ENCODE measurements at regions not wholly inside any gene's neighbourhood (a gene's known extent, or its start where the extent isn't known, plus 50 kb on each side); places are given as distances from the start of the nearest gene placed in this dataset.

DNA sequence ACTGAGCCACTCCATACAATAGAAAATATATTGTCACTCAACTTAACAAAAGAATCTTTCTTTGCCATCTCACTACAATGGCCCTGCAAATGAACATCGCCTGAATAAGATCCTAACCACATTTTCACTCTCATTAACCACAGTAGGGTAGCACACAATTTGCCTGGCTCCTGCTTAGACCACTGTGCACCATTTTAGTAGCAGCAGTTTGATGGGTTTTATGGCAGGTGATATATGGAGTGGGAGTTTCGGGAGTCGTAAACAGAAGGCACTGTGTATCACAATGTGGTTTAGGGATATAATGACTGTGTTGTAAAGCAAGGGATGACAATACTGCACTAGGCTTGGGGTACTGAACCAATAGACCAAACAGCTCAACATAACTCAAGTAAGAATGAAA, 617.4 kb downstream of the BCL11A start:
- Mint-ChIP-seq H3K36me3 (no peaks in the 10 kb centered on the region), H3K9me3 (peaks cover 3% of the 10 kb centered on the region), H3K27ac (no peak overlapping the region), H3K4me3 (no peak overlapping the region), H3K27me3 (no peaks in the 10 kb centered on the region), H3K4me1 (ENCODE audit: low read depth) (no peaks in the 10 kb centered on the region)
- ChIA-PET POLR2A (no interaction called here), CTCF (no interaction called here)
- intact Hi-C loops (cut with micrococcal nuclease) = no loop called here
- DNase-seq = no peak

DNA sequence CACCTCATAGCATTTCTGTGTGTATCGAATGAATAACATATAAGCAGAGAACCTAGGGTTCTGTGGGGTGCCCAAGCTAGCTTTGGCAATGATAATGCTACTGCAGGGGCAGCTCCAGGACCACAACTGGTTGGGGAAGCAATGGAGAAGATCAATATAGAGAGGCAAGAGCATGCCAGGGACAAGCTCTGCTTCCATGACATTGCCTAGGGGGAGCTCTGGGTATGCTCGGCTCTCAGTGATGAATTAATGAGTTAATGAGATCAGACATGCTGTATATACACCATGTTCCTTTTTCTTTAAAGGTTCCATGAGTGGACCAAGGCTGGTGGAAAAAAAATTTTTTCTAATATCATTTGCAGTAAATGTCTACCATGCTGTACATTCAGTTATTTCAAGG, 618.4 kb downstream of the BCL11A start:
- Mint-ChIP-seq H3K27ac (no peak overlapping the region), H3K9me3 (peaks cover 3% of the 10 kb centered on the region), H3K4me1 (ENCODE audit: low read depth) (no peaks in the 10 kb centered on the region), H3K36me3 (no peaks in the 10 kb centered on the region), H3K4me3 (no peak overlapping the region), H3K27me3 (no peaks in the 10 kb centered on the region)
- no peak for DNase-seq
- ChIA-PET POLR2A (no interaction called here), CTCF (no interaction called here)
- intact Hi-C loops (cut with micrococcal nuclease) = no loop called here

DNA sequence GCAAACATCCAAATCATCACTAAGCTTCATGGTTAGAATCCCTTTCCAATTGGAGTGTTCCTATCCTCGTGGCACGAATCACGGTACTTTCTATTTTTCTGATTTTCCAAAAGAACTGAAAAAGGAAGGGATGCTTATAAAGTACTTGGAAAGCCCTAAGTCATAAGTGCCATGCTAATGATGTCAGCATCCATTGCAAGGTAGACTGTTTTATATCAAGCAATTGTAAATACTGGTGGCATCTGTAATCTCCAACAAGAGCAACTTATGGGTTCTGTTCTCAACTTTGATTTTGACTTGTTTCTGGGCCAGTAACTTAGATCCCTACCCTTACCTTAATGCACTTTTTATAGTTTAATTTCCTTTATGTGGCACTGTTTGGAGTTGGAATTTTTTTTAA, 619.5 kb downstream of the BCL11A start:
- intact Hi-C loops (cut with micrococcal nuclease) = no loop called here
- Mint-ChIP-seq H3K9me3 (peaks cover 3% of the 10 kb centered on the region), H3K36me3 (no peaks in the 10 kb centered on the region), H3K4me1 (ENCODE audit: low read depth) (no peaks in the 10 kb centered on the region), H3K27me3 (no peaks in the 10 kb centered on the region), H3K27ac (no peak overlapping the region), H3K4me3 (no peak overlapping the region)
- POLR2A ChIA-PET = no interaction called here
- DNase-seq = no peak
- CTCF ChIA-PET = no interaction called here

DNA sequence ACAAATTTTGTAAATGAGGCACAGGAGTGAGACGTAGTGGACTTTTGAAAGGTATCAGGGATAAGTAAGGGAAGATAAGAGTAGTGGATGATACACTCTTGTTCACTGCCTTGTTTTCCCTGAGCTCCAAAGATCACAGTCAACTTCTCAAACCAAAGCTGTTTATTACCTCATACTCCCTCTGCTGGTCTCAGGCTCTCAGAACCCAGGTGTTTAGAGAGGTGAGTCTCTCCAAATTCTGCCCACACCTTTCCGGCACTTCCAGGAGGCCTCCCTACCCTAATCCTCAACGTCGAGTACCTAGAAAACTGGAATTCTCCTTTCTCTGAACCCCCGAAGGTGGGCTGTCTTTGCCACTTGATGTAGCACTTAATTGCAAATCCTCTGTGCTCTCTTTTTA, 621.1 kb downstream of the BCL11A start:
- intact Hi-C loops (cut with micrococcal nuclease) = no loop called here
- Mint-ChIP-seq H3K4me1 (ENCODE audit: low read depth) (no peaks in the 10 kb centered on the region), H3K27ac (no peak overlapping the region), H3K27me3 (no peaks in the 10 kb centered on the region), H3K36me3 (no peaks in the 10 kb centered on the region), H3K4me3 (no peak overlapping the region), H3K9me3 (peaks cover 3% of the 10 kb centered on the region)
- DNase-seq = no peak
- POLR2A ChIA-PET = no interaction called here
- CTCF ChIA-PET = no interaction called here

DNA sequence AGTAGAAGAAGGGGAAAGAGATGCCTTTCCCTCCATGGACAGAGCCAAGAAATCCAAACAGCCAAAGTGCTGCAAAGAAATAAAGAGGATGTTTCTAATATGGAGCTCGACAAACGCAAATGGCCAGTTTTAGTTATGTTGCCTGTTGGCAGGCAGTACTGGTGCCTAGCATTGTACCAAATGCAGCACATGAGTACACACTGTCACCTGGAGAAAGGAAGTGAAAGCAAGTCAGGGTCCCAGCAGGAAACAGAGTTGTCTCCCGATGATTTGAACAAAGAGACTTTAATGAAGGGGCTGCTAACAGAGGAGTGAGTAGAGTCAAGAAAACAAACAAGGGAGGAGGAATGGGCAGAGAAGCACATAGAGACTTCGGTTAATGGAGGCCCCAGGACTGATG, 623.0 kb downstream of the BCL11A start:
- Mint-ChIP-seq H3K9me3 (peaks cover 3% of the 10 kb centered on the region), H3K27me3 (no peaks in the 10 kb centered on the region), H3K27ac (no peak overlapping the region), H3K36me3 (no peaks in the 10 kb centered on the region), H3K4me1 (ENCODE audit: low read depth) (no peaks in the 10 kb centered on the region), H3K4me3 (no peak overlapping the region)
- ChIA-PET CTCF (no interaction called here), POLR2A (no interaction called here)
- intact Hi-C loops (cut with micrococcal nuclease) = no loop called here
- no peak for DNase-seq

- Mint-ChIP-seq H3K9me3 (peaks cover 3% of the 10 kb centered on the region), H3K27ac (no peak overlapping the region), H3K4me3 (no peak overlapping the region), H3K36me3 (no peaks in the 10 kb centered on the region), H3K27me3 (no peaks in the 10 kb centered on the region), H3K4me1 (ENCODE audit: low read depth) (no peaks in the 10 kb centered on the region)
- intact Hi-C loops (cut with micrococcal nuclease) = no loop called here
- DNase-seq = no peak
- POLR2A ChIA-PET = no interaction called here
- CTCF ChIA-PET = no interaction called here
Observed at GRCh38 chr2:59926731-59927130, 626.7 kb downstream of the BCL11A start.

DNA sequence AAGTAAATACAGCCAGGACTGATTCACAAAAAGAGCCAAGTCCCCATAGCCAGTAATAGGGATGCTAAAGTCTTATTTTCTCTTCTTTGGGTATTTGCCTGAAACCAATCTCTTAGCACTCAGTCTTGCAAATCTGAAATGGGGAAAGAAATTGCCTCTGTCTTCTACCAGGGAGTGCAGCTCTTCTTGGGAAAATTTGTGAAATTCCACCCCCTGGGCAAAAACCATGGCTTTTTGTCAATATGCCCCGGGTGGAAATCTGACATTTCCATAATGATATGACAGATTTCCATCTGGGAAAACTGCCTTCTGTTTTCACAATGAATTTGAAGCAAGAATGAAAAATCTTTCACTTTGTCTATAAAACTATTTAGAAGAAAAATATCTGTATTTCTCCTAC, 628.1 kb downstream of the BCL11A start:
- intact Hi-C loops (cut with micrococcal nuclease) = no loop called here
- no peaks in the 10 kb centered on the region for H3K27me3 Mint-ChIP-seq
- no peaks in the 10 kb centered on the region for H3K4me1 Mint-ChIP-seq (ENCODE audit: low read depth)

GRCh38 chr2:59924346-59924745, 629.1 kb downstream of the BCL11A start:
- no peaks in the 10 kb centered on the region for H3K9me3 Mint-ChIP-seq
- H3K36me3 Mint-ChIP-seq = no peaks in the 10 kb centered on the region
- intact Hi-C loops (cut with micrococcal nuclease) = no loop called here
- H3K27ac Mint-ChIP-seq = no peak overlapping the region
- no peak overlapping the region for H3K4me3 Mint-ChIP-seq
- DNase-seq = no peak
- POLR2A ChIA-PET = no interaction called here
- H3K4me1 Mint-ChIP-seq (ENCODE audit: low read depth) = no peaks in the 10 kb centered on the region
- CTCF ChIA-PET = no interaction called here
- no peaks in the 10 kb centered on the region for H3K27me3 Mint-ChIP-seq

More for the DNA sequence above, 628.1 kb downstream of the BCL11A start:
- H3K36me3 Mint-ChIP-seq = no peaks in the 10 kb centered on the region
- CTCF ChIA-PET = no interaction called here
- H3K27ac Mint-ChIP-seq = no peak overlapping the region
- no peaks in the 10 kb centered on the region for H3K9me3 Mint-ChIP-seq
- DNase-seq = no peak
- POLR2A ChIA-PET = no interaction called here
- H3K4me3 Mint-ChIP-seq = no peak overlapping the region

DNA sequence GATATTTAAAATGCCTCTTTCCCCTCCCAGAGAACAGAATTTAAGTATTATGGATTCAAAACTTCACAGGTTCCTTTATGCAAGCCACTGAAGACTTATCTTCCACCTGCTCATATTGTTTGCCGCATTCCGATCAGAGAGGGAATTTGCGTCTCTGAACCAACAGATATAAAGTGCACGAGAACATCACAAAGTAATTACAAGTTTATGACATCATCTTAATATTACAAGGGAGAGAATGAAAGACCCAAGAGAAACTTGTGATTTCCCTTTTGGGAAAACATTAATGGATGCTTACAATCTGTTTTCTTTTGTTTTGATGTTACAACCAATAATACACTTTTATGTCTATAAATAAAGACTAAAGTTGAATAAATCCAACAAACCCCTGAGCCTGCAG, 631.0 kb downstream of the BCL11A start:
- Mint-ChIP-seq H3K9me3 (no peaks in the 10 kb centered on the region), H3K27ac (no peak overlapping the region), H3K27me3 (no peaks in the 10 kb centered on the region), H3K36me3 (no peaks in the 10 kb centered on the region), H3K4me1 (ENCODE audit: low read depth) (no peaks in the 10 kb centered on the region), H3K4me3 (no peak overlapping the region)
- intact Hi-C loops (cut with micrococcal nuclease) = no loop called here
- ChIA-PET POLR2A (no interaction called here), CTCF (no interaction called here)
- no peak for DNase-seq

DNA sequence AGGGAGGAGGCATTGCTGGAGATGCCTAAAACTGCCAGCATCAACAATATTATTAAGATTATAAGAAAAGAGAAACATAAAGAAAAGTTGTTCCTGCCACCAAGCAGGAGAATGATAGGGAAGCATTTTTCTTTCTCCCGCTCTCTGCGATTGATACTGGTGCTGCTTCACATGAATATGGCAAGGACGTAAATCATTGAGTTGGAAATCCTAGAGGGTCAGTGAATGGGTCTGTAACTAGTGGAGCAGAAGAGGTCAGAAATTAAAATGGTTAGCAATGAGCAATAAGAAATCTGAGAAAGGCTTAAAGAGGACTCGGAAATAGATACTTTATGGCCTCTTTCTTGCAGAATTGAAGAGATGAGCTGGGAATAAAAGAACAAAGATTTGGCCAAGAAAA, 631.7 kb downstream of the BCL11A start:
- no peak for DNase-seq
- no peaks in the 10 kb centered on the region for H3K27me3 Mint-ChIP-seq
- intact Hi-C loops (cut with micrococcal nuclease) = no loop called here
- no peaks in the 10 kb centered on the region for H3K9me3 Mint-ChIP-seq
- no peaks in the 10 kb centered on the region for H3K36me3 Mint-ChIP-seq
- no peaks in the 10 kb centered on the region for H3K4me1 Mint-ChIP-seq (ENCODE audit: low read depth)
- no peak overlapping the region for H3K4me3 Mint-ChIP-seq
- H3K27ac Mint-ChIP-seq = no peak overlapping the region
- ChIA-PET CTCF (no interaction called here), POLR2A (no interaction called here)

- CTCF ChIA-PET = no interaction called here
- no peak for DNase-seq
- H3K4me1 Mint-ChIP-seq (ENCODE audit: low read depth) = no peaks in the 10 kb centered on the region
- intact Hi-C loops (cut with micrococcal nuclease) = no loop called here
- H3K27me3 Mint-ChIP-seq = no peaks in the 10 kb centered on the region
- no peak overlapping the region for H3K27ac Mint-ChIP-seq
- H3K4me3 Mint-ChIP-seq = no peak overlapping the region
- POLR2A ChIA-PET = no interaction called here
- no peaks in the 10 kb centered on the region for H3K9me3 Mint-ChIP-seq
- H3K36me3 Mint-ChIP-seq = no peaks in the 10 kb centered on the region
Observed at GRCh38 chr2:59920961-59921360, 632.5 kb downstream of the BCL11A start.

DNA sequence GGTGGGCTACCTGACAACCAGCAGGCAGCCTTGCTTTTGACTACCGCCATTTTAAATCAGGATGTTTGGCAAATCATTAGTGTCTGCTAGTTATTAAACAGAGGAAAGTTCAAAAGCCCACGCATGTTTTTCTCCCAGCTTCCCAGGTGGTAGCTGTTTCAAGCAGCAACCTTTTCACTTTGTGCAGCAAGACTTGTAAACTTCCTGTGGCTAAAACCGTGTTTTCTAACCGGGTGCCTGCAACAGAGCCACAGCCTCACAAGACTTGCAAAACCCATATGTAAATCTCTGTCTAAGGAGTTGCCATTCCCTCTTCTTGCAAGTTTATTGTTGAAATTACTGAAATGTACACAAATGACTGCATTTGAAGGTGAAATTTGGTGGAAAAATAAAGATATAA, 633.1 kb downstream of the BCL11A start:
- Mint-ChIP-seq H3K27ac (no peak overlapping the region), H3K27me3 (no peaks in the 10 kb centered on the region), H3K36me3 (no peaks in the 10 kb centered on the region), H3K4me1 (ENCODE audit: low read depth) (no peaks in the 10 kb centered on the region), H3K4me3 (no peak overlapping the region), H3K9me3 (no peaks in the 10 kb centered on the region)
- DNase-seq = no peak
- ChIA-PET POLR2A (no interaction called here), CTCF (no interaction called here)
- intact Hi-C loops (cut with micrococcal nuclease) = no loop called here

- POLR2A ChIA-PET = no interaction called here
- Mint-ChIP-seq H3K36me3 (no peaks in the 10 kb centered on the region), H3K4me3 (no peak overlapping the region), H3K4me1 (ENCODE audit: low read depth) (no peaks in the 10 kb centered on the region), H3K27me3 (no peaks in the 10 kb centered on the region), H3K9me3 (no peaks in the 10 kb centered on the region), H3K27ac (no peak overlapping the region)
- intact Hi-C loops (cut with micrococcal nuclease) = no loop called here
- CTCF ChIA-PET = no interaction called here
- DNase-seq = no peak
Observed at GRCh38 chr2:59919579-59919978, 633.9 kb downstream of the BCL11A start.

GRCh38 chr2:59912042-59912441, 641.4 kb downstream of the BCL11A start:
- Mint-ChIP-seq H3K27me3 (no peaks in the 10 kb centered on the region), H3K4me1 (ENCODE audit: low read depth) (peaks cover 5% of the 10 kb centered on the region), H3K4me3 (no peak overlapping the region), H3K36me3 (no peaks in the 10 kb centered on the region), H3K27ac (no peak overlapping the region), H3K9me3 (no peaks in the 10 kb centered on the region)
- ChIA-PET CTCF (no interaction called here), POLR2A (no interaction called here)
- intact Hi-C loops (cut with micrococcal nuclease) = no loop called here
- DNase-seq = no peak
